ENCODE measurements at regions not wholly inside any gene's neighbourhood (a gene's known extent, or its start where the extent isn't known, plus 50 kb on each side); places are given as distances from the start of the nearest gene placed in this dataset.

DNA sequence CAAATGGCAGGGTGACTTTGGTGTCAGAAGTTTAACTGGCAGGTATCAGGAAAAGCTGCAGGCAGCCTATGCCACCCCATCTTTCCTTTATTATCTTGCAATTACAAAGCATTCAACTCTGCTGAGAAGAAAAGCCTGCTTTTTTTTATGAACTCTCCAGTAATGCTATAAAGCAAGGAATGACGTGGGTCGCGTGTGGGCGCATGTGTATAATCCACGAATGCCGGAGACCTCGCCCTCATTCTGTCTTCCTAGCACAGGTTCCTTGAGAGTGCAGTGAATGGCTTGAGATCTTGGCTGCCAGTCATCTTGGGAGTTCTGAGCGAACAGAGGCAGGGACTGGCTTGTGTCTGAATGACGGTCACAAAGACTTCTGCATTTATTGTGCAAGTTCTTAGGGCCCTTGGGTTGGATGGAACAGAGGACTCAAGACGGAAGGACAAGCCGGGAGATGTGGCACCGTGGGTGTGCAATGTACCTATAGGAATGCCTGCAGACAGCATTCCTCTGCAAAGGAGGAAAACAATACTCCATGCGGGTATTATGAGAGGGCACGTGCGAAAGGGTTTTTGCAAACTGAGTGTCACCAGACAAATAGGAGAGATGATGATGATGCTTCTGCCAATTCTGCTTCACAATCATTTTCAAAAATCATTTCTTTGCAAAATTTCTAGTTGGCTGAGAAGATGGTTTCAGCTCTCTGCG, 96.1 kb upstream of the ELAC2 start:
- no peaks in the 10 kb centered on the region for H3K9me3 ChIP-seq (ENCODE audit: insufficient read depth, low read length)

GRCh38 chr17:13107676-13108235, 89.9 kb upstream of the ELAC2 start:
- H3K27me3 ChIP-seq (ENCODE audit: low read depth, low read length), result peaks cover 6% of the 10 kb centered on the region; the same call in 1 of the 2 replicates
- H3K4me3 ChIP-seq (ENCODE audit: low read length), result no peak overlapping the region
- H3K4me1 ChIP-seq (ENCODE audit: low read length), result no peaks in the 10 kb centered on the region
- no peak overlapping the region for H3K9ac ChIP-seq (ENCODE audit: low read length)
- no peaks in the 10 kb centered on the region for H3K36me3 ChIP-seq (replicated peaks; ENCODE audit: low read depth, low read length)
- TF ChIP-seq, protein P1, sequence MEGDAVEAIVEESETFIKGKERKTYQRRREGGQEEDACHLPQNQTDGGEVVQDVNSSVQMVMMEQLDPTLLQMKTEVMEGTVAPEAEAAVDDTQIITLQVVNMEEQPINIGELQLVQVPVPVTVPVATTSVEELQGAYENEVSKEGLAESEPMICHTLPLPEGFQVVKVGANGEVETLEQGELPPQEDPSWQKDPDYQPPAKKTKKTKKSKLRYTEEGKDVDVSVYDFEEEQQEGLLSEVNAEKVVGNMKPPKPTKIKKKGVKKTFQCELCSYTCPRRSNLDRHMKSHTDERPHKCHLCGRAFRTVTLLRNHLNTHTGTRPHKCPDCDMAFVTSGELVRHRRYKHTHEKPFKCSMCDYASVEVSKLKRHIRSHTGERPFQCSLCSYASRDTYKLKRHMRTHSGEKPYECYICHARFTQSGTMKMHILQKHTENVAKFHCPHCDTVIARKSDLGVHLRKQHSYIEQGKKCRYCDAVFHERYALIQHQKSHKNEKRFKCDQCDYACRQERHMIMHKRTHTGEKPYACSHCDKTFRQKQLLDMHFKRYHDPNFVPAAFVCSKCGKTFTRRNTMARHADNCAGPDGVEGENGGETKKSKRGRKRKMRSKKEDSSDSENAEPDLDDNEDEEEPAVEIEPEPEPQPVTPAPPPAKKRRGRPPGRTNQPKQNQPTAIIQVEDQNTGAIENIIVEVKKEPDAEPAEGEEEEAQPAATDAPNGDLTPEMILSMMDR (IDR thresholded peaks at IDR 0.05; ENCODE audit: low read depth, low read length), result no peak
- TF ChIP-seq EZH2phosphoT487 (IDR thresholded peaks at IDR 0.05; ENCODE audit: low read depth), result no peak
- H2AFZ ChIP-seq (ENCODE audit: low read depth, low read length), result no peak overlapping the region
- no peak overlapping the region for H3K4me2 ChIP-seq (ENCODE audit: low read length)
- H3K9me3 ChIP-seq (ENCODE audit: insufficient read depth, low read length), result no peaks in the 10 kb centered on the region
- H4K20me1 ChIP-seq (ENCODE audit: insufficient read depth, low read length), result no peaks in the 10 kb centered on the region
- H3K27ac ChIP-seq (ENCODE audit: low read length), result no peak overlapping the region
- H3K79me2 ChIP-seq (ENCODE audit: low read length), result no peaks in the 10 kb centered on the region

More for the DNA sequence above, 96.1 kb upstream of the ELAC2 start:
- no peaks in the 10 kb centered on the region for H4K20me1 ChIP-seq (ENCODE audit: insufficient read depth, low read length)
- no peak overlapping the region for H3K27ac ChIP-seq (ENCODE audit: low read length)
- no peak for TF ChIP-seq EZH2phosphoT487 (IDR thresholded peaks at IDR 0.05; ENCODE audit: low read depth)
- TF ChIP-seq, protein P1 (IDR thresholded peaks at IDR 0.05; ENCODE audit: low read depth, low read length), result no peak
- no peaks in the 10 kb centered on the region for H3K4me1 ChIP-seq (ENCODE audit: low read length)
- H3K36me3 ChIP-seq (replicated peaks; ENCODE audit: low read depth, low read length), result no peaks in the 10 kb centered on the region
- H3K4me2 ChIP-seq (ENCODE audit: low read length), result no peak overlapping the region
- no peak overlapping the region for H3K9ac ChIP-seq (ENCODE audit: low read length)
- H3K27me3 ChIP-seq (ENCODE audit: low read depth, low read length), result peaks cover 4% of the 10 kb centered on the region; the same call in 1 of the 2 replicates
- H2AFZ ChIP-seq (ENCODE audit: low read depth, low read length), result no peak overlapping the region
- no peak overlapping the region for H3K4me3 ChIP-seq (ENCODE audit: low read length)
- H3K79me2 ChIP-seq (ENCODE audit: low read length), result no peaks in the 10 kb centered on the region

DNA sequence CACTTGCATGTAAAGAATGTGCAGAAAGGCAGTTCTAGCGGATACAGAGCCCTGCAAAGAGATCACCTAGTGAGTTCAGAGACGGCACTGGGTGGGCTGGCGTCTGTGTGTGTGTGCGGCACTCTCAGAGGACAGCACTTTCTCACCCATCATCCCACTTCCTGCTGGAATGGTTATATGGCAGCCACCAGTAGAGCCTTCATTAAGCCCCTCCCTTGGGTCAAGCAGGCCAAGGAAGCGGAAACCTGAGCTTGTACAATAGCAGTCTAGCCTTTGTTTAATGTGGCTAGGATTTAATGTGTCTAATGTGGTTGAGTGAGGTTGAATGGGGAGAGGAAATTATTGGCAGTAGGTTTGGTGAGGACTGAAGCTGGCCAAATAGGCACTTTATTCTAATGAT, 88.3 kb upstream of the ELAC2 start:
- Histone ChIP-seq H4K20me1 (ENCODE audit: insufficient read depth, low read length) (no peaks in the 10 kb centered on the region), H3K4me3 (ENCODE audit: low read length) (no peak overlapping the region), H3K79me2 (ENCODE audit: low read length) (no peaks in the 10 kb centered on the region), H3K27me3 (ENCODE audit: low read depth, low read length) (0 out of 2 replicates have a peak, but pooled peaks cover 3% of the 10 kb centered on the region), H3K4me1 (ENCODE audit: low read length) (no peaks in the 10 kb centered on the region), H3K9ac (ENCODE audit: low read length) (no peak overlapping the region), H3K27ac (ENCODE audit: low read length) (no peak overlapping the region), H2AFZ (ENCODE audit: low read depth, low read length) (no peak overlapping the region), H3K36me3 (replicated peaks; ENCODE audit: low read depth, low read length) (no peaks in the 10 kb centered on the region), H3K9me3 (ENCODE audit: insufficient read depth, low read length) (no peaks in the 10 kb centered on the region), H3K4me2 (ENCODE audit: low read length) (no peak overlapping the region)
- TF ChIP-seq, protein P1 (IDR thresholded peaks at IDR 0.05; ENCODE audit: low read depth, low read length), result no peak
- no peak for TF ChIP-seq EZH2phosphoT487 (IDR thresholded peaks at IDR 0.05; ENCODE audit: low read depth)

- Histone ChIP-seq H4K20me1 (ENCODE audit: insufficient read depth, low read length) (no peaks in the 10 kb centered on the region), H2AFZ (ENCODE audit: low read depth, low read length) (no peak overlapping the region), H3K9ac (ENCODE audit: low read length) (no peak overlapping the region), H3K27me3 (ENCODE audit: low read depth, low read length) (0 out of 2 replicates have a peak, but pooled peaks cover 3% of the 10 kb centered on the region), H3K4me2 (ENCODE audit: low read length) (no peak overlapping the region), H3K4me3 (ENCODE audit: low read length) (no peak overlapping the region), H3K9me3 (ENCODE audit: insufficient read depth, low read length) (no peaks in the 10 kb centered on the region), H3K27ac (ENCODE audit: low read length) (no peak overlapping the region), H3K79me2 (ENCODE audit: low read length) (no peaks in the 10 kb centered on the region), H3K4me1 (ENCODE audit: low read length) (no peaks in the 10 kb centered on the region), H3K36me3 (replicated peaks; ENCODE audit: low read depth, low read length) (no peaks in the 10 kb centered on the region)
- no peak for TF ChIP-seq EZH2phosphoT487 (IDR thresholded peaks at IDR 0.05; ENCODE audit: low read depth)
- TF ChIP-seq, protein P1 (IDR thresholded peaks at IDR 0.05; ENCODE audit: low read depth, low read length), result no peak
Observed at GRCh38 chr17:13104576-13104975, 86.7 kb upstream of the ELAC2 start.
